ES-I3 (cell line): ENCODE measurements at regions not wholly inside any gene's neighbourhood (a gene's known extent, or its start where the extent isn't known, plus 50 kb on each side); places are given as distances from the start of the nearest gene placed in this dataset.

Source experiments
- H3K36me3 ChIP-seq: 2 replicates; pipeline ENCODE4 v1.6.1; 2013; ENCODE audit warnings: mild to moderate bottlenecking, low read length, control low read depth, moderate library complexity; ENCODE audit not compliant: insufficient read depth
- H3K4me1 ChIP-seq: 2 replicates; pipeline ENCODE4 v1.6.1; 2013; ENCODE audit warnings: mild to moderate bottlenecking, control low read depth, low read length; ENCODE audit not compliant: insufficient read depth
- H3K9ac ChIP-seq: 2 replicates; pipeline ENCODE4 v1.6.1; 2013; ENCODE audit warnings: low read depth, mild to moderate bottlenecking, low read length, moderate library complexity
- H3K9me3 ChIP-seq: 2 replicates; pipeline ENCODE4 v1.6.1; 2013; ENCODE audit warnings: mild to moderate bottlenecking, low read length, moderate library complexity; ENCODE audit not compliant: control insufficient read depth, insufficient read depth

GRCh38 chr18:73752965-73753364 is 394.7 kb downstream of the FBXO15 start:
- Histone ChIP-seq H3K9ac (no peak overlapping the region), H3K4me1 (no peaks in the 10 kb centered on the region), H3K9me3 (no peaks in the 10 kb centered on the region), H3K36me3 (no peaks in the 10 kb centered on the region)

- H3K4me1 ChIP-seq, result no peaks in the 10 kb centered on the region
- no peaks in the 10 kb centered on the region for H3K36me3 ChIP-seq
- no peaks in the 10 kb centered on the region for H3K9me3 ChIP-seq
- no peak overlapping the region for H3K9ac ChIP-seq
Measured at GRCh38 chr18:73752546-73752945, 395.1 kb downstream of the FBXO15 start.

- Histone ChIP-seq H3K36me3 (no peaks in the 10 kb centered on the region), H3K4me1 (no peaks in the 10 kb centered on the region)
Measured at GRCh38 chr18:73750052-73750451, 397.6 kb downstream of the FBXO15 start.

GRCh38 chr18:73749304-73749703 is 398.3 kb downstream of the FBXO15 start:
- Histone ChIP-seq H3K9ac (no peak overlapping the region), H3K36me3 (no peaks in the 10 kb centered on the region), H3K4me1 (peaks cover 2% of the 10 kb centered on the region; the same call in 1 of the 2 replicates), H3K9me3 (no peaks in the 10 kb centered on the region)

More at GRCh38 chr18:73750052-73750451, 397.6 kb downstream of the FBXO15 start:
- no peak overlapping the region for H3K9ac ChIP-seq
- H3K9me3 ChIP-seq, result no peaks in the 10 kb centered on the region

- no peaks in the 10 kb centered on the region for H3K9me3 ChIP-seq
- peaks cover 7% of the 10 kb centered on the region; the same call in 1 of the 2 replicates for H3K4me1 ChIP-seq
- no peaks in the 10 kb centered on the region for H3K36me3 ChIP-seq
Measured at GRCh38 chr18:73748731-73749130, 398.9 kb downstream of the FBXO15 start.

GRCh38 chr18:73746101-73746500 is 401.5 kb downstream of the FBXO15 start:
- H3K36me3 ChIP-seq, result no peaks in the 10 kb centered on the region
- H3K4me1 ChIP-seq, result peaks cover 28% of the 10 kb centered on the region; the same call in 1 of the 2 replicates
- no peaks in the 10 kb centered on the region for H3K9me3 ChIP-seq
- no peak overlapping the region for H3K9ac ChIP-seq

More at GRCh38 chr18:73748731-73749130, 398.9 kb downstream of the FBXO15 start:
- H3K9ac ChIP-seq, result no peak overlapping the region

- no peak overlapping the region for H3K9ac ChIP-seq
- H3K36me3 ChIP-seq, result no peaks in the 10 kb centered on the region
- H3K4me1 ChIP-seq, result peaks cover 36% of the 10 kb centered on the region; the same call in 1 of the 2 replicates
- no peaks in the 10 kb centered on the region for H3K9me3 ChIP-seq
Measured at GRCh38 chr18:73742957-73743356, 404.7 kb downstream of the FBXO15 start.

GRCh38 chr18:73741946-73742345 is 405.7 kb downstream of the FBXO15 start:
- Histone ChIP-seq H3K9ac (no peak overlapping the region), H3K9me3 (no peaks in the 10 kb centered on the region), H3K36me3 (no peaks in the 10 kb centered on the region), H3K4me1 (peaks cover 36% of the 10 kb centered on the region; the same call in 1 of the 2 replicates)

- H3K9ac ChIP-seq, result no peak overlapping the region
- H3K36me3 ChIP-seq, result no peaks in the 10 kb centered on the region
- peaks cover 32% of the 10 kb centered on the region; the same call in 1 of the 2 replicates for H3K4me1 ChIP-seq
- H3K9me3 ChIP-seq, result no peaks in the 10 kb centered on the region
Measured at GRCh38 chr18:73739098-73739497, 408.5 kb downstream of the FBXO15 start.

- Histone ChIP-seq H3K4me1 (peaks cover 27% of the 10 kb centered on the region; the same call in 1 of the 2 replicates), H3K9ac (no peak overlapping the region), H3K9me3 (no peaks in the 10 kb centered on the region), H3K36me3 (no peaks in the 10 kb centered on the region)
Measured at GRCh38 chr18:73737990-73738389, 409.6 kb downstream of the FBXO15 start.

GRCh38 chr18:73735836-73736235 is 411.8 kb downstream of the FBXO15 start:
- peaks cover 5% of the 10 kb centered on the region; the same call in 1 of the 2 replicates for H3K4me1 ChIP-seq
- H3K9ac ChIP-seq, result no peak overlapping the region
- H3K36me3 ChIP-seq, result no peaks in the 10 kb centered on the region
- H3K9me3 ChIP-seq, result no peaks in the 10 kb centered on the region

- H3K36me3 ChIP-seq, result no peaks in the 10 kb centered on the region
- H3K9me3 ChIP-seq, result 0 out of 2 replicates have a peak, but pooled peaks cover 2% of the 10 kb centered on the region
- no peak overlapping the region for H3K9ac ChIP-seq
- H3K4me1 ChIP-seq, result peaks cover under 1% of the 10 kb centered on the region; the same call in 1 of the 2 replicates
Measured at GRCh38 chr18:73733806-73734314, 413.8 kb downstream of the FBXO15 start.

- Histone ChIP-seq H3K9ac (no peak overlapping the region), H3K9me3 (0 out of 2 replicates have a peak, but pooled peaks cover 2% of the 10 kb centered on the region), H3K36me3 (no peaks in the 10 kb centered on the region), H3K4me1 (no peaks in the 10 kb centered on the region)
Measured at GRCh38 chr18:73733376-73733775, 414.3 kb downstream of the FBXO15 start.

GRCh38 chr18:73728657-73729056 is 419.0 kb downstream of the FBXO15 start:
- H3K9me3 ChIP-seq, result 0 out of 2 replicates have a peak, but pooled peaks cover 2% of the 10 kb centered on the region
- H3K9ac ChIP-seq, result no peak overlapping the region
- no peaks in the 10 kb centered on the region for H3K36me3 ChIP-seq
- H3K4me1 ChIP-seq, result no peaks in the 10 kb centered on the region

- Histone ChIP-seq H3K36me3 (no peaks in the 10 kb centered on the region), H3K4me1 (no peaks in the 10 kb centered on the region), H3K9me3 (0 out of 2 replicates have a peak, but pooled peaks cover under 1% of the 10 kb centered on the region), H3K9ac (no peak overlapping the region)
Measured at GRCh38 chr18:73724958-73725357, 422.7 kb downstream of the FBXO15 start.
